Transverse colon (tissue), 4 donors: ENCODE measurements at regions not wholly inside any gene's neighbourhood (a gene's known extent, or its start where the extent isn't known, plus 50 kb on each side); places are given as distances from the start of the nearest gene placed in this dataset.

Experiments
- CTCF ChIP-seq, 5 experiments: fragments of 200-600 bp in 3 of 5; fragments of 450-650 bp in 2 of 5; sonication (generic) in 3 of 5; IDR thresholded peaks; 1 replicate in 2 of 5; 2 replicates in 3 of 5; pipeline ENCODE4 v1.5.1; 2016 to 2017; ENCODE audit warnings: antibody characterized with exemption in 5 of 5, inconsistent platforms in 3 of 5, mild to moderate bottlenecking in 2 of 5, moderate library complexity in 1 of 5
- POLR2AphosphoS5 ChIP-seq, 3 donors: sonication (generic); formaldehyde crosslinking; IDR thresholded peaks; one replicate each; pipeline ENCODE4 v1.6.1; 2016; ENCODE audit warnings: antibody characterized with exemption in 3 of 3

GRCh38 chr10:5288359-5288758, 76.4 kb upstream of the UCN3 start:
- TF ChIP-seq POLR2AphosphoS5 (IDR thresholded peaks at IDR 0.05), result no peak
- no peak for TF ChIP-seq CTCF (IDR thresholded peaks at IDR 0.05)
